GM21390 (cell line): ENCODE measurements at regions not wholly inside any gene's neighbourhood (a gene's known extent, or its start where the extent isn't known, plus 50 kb on each side); places are given as distances from the start of the nearest gene placed in this dataset.
"Not testable (repeated sequence)": the region's sequence is repeated elsewhere in the genome, so short reads cannot be mapped to it uniquely, and the experiment has no call there.

Experiments
- ATAC-seq: cut with Tn5 transposase; IDR thresholded peaks from one replicate; pipeline ENCODE4 v1.9.1; 2021; ENCODE audit not compliant: unreplicated experiment

DNA sequence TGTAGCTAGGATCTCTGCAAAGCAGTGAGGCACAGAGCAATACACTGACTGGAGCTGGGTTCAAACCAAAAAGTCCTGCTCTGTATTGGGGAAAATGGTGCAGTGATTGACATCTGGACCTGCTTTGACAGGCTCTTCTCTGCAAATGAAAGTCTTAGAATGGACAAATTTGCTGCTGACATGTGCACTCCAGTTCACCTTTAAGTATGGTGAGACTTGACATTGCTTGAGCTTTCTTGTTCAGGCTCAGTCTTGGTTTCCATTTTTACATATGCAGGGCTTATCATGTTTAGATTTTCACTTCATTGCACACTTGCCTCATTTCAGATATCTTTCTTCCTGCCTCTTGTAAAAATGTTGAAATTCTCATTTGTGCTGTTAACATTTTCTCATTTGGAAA lies 1655.0 kb downstream of the MRPL39 start:
- no peak for ATAC-seq

DNA sequence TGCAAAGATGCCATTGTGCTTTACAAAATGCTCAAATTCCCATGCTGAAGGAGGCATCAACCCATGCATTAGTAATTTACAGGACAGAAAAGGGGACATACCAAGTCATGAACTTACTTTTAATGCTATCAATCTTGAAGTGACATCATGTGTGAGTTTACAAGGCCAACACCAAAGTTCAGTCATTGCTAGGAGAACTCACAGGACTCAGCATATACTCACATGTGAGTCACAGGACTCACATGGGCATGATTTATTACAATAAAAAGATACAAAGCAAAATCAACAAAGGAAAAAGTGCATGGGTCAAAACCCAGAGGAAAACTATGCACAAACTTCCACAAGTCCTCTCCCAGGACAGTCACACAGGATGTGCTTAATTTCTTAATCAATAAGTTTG lies 1656.0 kb downstream of the MRPL39 start:
- ATAC-seq: no peak

DNA sequence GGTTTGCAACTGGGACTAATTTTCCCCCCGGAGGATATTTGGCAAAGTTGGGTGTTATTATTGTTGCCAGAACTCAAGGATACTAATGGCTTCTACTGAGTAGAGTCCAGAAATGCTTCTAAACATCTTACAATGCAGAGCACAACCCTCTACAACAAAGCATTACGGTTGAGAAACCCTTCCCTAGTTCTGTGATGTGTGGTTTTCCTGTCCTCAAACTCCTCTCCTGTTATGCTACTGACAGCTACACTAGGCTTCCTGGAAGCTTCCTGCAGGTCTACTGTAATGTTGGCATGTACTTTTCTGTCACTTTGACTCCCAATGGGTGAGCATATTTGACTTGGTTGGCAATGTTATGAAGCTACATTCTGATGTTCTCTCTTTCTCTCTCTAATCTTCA lies 1656.9 kb downstream of the MRPL39 start:
- ATAC-seq: no peak

DNA sequence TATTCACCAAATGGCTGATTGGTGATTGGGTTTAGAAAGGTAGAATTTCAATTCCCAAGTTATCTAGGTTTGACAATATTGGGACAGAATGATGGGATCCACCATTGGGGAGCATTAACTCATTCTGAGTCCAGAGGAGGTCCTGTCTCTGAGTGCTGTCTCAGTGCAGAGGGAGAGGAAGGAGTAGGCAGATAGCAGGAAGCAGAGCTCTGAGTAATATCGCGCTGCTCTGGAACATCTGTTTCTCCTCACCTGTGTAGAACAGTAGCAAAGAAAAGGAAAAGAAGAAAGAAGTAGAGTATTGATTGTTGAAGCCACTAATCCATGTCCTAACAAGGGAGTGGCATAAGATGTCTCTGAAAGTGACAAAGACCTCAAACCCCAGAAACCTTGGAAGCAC lies 1657.8 kb downstream of the MRPL39 start:
- no peak for ATAC-seq

DNA sequence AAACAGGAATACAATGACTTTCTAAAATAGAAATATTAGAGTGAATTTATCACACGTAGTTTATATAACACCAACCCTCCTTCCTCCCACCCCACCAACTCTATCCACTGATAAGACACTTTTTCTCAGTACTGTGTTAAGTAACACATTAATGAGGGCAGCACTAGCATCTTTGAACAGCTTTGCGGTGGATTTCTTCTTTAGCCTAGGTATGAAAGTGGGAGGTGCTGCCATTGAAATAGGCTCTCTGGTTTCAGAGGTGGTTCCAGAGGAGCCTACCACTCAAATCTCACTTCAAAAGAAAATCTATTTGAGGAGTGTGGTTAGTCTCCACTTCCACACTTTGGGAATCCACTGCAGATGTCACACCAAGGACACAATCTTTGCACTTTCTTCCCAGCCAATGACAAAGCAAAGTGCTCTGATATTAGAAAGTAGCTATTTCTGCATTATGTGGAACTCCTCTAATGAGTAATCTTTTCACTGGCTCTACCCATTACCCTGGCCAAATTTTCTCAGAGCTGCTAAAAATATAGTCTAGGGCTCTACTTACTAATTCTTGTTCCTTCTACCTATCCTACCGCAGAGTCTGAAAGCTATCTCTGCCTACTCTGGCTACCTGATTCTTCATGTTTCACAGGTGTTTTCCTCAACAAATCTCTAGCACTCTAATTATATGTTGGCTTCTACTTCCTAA lies 1667.8 kb downstream of the MRPL39 start:
- ATAC-seq: peak; percentile 55

DNA sequence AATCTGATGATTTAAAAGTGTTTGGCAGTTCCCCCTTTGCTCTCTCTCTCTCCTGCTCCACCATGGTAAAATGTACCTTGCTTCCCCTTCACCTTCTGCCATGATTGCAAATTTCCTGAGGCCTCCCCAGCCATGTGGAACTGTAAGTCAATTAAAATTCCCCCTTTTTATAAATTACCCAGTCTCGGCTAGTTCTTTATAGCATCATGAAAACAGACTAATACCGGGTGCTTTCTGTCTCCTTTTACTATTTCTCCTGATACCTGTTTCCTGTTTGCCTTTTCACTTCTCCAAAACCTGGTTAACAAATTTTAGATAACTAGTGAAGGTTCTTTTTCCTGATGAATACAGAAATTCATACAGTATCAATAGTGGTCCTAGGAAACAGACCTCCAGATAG lies 1670.3 kb downstream of the MRPL39 start:
- no peak for ATAC-seq

DNA sequence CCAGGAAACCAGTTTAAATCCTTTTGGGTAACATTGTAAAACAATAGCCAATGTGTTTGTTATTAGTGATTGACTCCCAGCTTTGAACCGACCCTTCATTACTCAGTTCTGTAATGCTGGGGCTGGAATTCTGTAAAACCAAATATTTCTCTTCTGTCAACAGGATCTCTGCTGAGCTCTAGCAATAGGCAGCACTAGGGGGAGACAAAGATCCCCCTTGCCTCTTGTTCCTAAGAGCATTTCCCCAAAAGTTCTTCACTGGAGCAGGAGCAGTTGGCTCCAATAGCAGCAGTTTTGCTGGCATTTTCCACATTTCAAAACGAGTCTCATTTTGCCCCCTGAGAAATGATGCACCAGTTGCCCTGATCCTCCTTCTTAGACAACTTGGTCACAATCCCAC lies 1671.1 kb downstream of the MRPL39 start:
- no peak for ATAC-seq

DNA sequence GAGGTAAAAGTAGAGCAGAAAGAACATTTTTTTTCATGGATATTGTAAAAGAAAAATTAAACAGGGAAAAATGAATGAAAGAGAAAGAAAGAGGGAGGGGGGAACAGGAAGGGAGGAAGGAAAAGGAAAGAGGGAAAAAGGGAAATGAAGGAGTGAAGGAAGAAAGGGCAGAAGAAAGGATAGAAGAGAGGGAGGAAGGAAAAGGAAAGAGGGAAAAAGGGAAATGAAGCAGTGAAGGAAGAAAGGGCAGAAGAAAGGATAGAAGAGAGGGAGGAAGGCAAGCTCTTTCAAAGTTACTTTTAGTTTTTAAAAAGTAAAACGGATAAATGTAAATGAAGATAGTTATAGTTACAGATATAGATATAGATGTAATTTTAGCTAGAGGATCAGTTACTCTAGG lies 1676.7 kb downstream of the MRPL39 start:
- no peak for ATAC-seq

DNA sequence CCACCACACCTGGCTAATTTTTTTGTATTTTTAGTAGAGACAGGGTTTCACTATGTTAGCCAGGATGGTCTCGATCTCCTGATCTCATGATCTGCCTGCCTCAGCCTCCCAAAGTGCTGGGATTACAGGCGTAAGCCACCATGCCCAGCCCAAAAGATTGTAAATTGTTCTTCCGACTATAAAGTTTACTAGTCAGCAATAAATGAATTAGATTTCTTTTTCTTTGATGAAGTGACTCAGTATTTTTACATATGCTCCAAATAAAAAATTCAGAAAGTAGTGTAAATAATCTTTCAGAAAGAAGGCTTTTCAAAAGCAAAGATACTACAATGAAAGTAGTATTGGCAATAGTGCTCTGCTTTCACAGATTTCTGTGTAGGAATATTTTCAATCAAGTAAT lies 1680.9 kb downstream of the MRPL39 start:
- ATAC-seq: not testable (repeated sequence)

DNA sequence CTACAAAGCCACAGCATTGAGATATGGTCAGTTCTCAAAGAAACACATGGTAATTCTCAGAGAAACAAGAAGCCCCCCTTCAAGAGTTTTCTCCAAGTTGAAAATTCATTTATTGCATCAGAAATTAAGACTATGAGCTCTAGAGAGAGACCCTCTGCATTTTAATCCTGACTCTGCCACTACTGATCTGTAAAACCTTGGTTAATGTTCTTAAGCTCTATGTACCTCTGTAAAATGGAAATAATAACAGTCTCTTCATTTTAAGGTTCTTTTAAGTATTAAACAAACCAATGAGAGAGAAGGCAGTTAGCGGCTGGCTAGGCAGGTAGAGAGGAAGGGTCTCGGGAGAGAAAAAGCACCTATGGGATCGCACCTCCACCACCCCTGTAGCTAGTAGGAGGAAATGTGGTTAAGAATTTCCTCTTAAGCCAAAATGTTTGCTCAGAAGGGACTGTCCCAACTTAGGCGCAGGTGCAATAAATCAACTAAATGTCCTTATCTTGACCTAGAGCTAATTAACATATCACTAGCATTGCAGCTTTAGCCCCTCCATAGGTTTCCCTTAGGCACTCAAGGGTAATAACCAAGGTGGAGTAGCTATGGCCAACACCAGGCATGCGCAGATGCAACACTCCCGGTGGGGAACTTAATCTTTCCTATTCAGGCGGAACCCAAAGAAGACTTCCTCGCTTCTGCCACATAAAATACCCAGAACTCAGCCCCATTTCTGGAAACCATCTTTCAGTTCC lies 1685.4 kb downstream of the MRPL39 start:
- ATAC-seq: no peak

DNA sequence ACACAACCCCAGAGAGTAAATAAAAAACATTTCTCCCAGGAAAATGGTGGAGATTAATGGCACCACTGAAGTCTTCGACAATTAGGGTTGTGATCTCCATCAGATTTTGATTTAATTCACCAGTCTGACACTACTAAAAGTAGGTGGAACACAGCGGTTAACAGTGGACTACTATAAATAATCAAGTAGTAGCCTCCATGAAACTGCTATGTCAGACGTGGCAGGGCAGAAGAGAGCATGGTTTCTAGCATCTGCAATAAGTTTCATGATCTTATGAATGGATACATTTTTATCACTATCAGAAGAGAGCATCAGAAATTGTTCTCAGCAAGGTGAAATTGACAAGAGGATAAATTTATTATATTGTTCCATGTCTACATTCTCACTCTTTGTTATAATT lies 1706.6 kb downstream of the MRPL39 start:
- ATAC-seq: no peak

DNA sequence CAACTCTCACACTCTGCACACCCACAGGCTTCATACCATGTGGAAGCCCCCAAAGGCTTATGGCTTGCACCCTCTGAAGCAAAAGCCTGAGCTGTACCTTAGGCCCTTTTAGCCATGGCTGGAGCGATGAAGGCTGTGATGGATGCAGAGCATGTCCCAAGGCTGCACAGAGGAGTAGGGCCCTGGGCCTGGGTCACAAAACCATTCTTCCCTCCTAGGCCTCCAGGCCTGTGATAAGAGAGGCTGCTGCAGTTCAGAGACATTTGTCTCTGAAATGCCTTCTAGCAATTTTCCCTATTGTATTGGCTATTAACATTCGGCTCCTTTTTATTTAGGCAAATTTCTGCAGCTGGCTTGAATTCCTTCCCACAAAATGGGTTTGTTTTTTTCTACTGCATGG lies 1707.7 kb downstream of the MRPL39 start:
- ATAC-seq: no peak

DNA sequence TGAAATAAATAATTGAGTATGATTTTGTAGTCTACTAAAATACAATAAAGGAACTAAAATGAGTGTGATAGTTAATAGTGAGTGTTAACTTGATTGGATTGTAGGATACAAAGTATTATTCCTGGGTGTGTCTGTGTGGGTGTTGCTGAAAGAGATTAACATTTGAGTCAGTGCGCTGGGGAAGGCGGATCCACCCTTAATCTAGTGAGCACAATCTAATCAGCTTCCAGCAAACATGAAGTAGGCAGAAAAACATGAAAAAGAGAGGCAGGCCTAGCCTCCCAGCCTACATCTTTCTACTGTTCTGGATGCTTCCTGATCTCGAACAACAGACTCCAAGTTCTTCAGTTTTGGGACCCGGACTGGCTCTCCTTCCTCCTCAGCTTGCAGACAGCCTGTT lies 1716.6 kb downstream of the MRPL39 start:
- no peak for ATAC-seq

DNA sequence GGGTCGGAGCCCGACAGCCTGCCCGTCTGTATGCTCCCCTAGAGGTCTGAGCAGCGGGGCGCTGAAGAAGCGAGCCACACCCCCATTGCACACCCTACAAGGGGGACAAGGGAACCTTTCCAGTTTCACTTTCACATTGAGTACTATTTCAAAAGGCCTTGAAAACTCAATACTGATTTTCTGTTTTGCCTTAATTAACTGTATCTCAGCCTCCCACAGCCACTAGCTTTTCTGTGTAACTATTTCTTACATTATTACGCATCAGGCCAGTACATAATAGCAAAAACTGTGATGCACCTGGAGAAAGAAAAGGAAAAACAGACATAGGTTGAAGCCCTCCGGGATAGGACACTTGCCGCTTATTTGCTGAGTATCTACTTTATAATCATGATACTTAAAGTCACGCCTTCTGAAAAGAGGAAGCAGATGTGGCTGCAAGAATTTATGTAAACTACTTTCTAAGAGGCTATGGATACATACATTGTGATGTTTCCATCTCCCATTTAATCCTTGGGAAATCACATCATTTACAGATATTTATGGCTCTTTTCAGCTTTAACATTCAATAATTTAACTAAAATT lies 1719.5 kb downstream of the MRPL39 start:
- ATAC-seq: peak; percentile 84

DNA sequence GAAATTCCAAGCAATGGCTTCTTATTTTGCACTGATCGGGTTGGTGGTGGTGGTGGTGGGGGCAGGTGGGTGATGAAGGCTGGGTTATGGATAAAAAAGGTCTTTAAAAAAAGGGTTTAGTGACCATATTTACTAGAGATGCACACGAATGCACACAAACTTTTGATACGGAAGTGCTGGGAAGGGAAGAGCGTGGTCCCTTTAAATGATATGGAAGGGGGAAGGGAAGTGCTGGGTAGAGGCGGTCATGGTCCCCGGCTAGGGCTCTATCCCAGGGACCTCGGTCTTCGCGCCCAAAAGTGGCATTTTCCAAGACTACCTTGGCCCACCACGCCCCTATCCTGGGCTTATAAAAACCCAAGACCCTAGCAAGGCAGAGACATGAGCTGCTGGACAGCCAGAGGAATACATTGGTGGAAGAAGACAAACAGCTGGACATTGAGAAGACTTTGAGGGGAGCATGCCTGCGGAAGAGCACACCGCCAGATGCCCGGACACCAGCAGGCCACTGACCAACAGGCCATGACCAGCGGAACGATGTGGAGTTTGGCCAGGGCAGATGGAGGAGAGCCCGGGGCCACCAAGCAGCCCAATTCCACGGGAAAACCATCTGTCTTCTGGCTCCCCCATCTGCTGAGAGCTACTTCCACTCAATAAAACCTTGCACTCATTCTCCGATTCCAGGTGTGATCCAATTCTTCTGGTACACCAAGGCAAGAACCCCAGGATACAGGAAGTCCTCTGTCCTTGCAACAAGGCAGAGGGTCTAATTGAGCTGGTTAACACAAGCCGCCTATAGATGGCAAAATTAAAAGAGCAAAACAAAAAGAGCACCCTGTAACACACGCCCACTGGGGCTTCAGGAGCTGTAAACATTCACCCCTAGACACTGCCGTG lies 1720.2 kb downstream of the MRPL39 start:
- no peak for ATAC-seq

DNA sequence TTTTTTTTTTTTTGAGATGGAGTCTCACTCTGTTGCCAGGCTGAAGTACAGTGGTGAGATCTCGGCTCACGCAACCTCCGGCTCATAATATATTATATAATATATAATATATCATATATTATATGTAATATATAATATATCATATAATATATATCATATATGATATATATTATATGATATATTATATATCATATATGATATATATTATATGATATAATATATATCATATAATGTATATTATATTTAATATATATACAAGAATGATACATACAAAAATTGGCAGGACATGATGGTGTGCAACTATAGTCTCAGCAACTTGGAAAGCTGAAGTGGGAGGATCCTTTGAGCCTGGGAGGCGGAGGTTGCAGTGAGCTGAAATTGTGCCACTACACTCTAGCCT lies 1725.5 kb downstream of the MRPL39 start:
- ATAC-seq: no peak

DNA sequence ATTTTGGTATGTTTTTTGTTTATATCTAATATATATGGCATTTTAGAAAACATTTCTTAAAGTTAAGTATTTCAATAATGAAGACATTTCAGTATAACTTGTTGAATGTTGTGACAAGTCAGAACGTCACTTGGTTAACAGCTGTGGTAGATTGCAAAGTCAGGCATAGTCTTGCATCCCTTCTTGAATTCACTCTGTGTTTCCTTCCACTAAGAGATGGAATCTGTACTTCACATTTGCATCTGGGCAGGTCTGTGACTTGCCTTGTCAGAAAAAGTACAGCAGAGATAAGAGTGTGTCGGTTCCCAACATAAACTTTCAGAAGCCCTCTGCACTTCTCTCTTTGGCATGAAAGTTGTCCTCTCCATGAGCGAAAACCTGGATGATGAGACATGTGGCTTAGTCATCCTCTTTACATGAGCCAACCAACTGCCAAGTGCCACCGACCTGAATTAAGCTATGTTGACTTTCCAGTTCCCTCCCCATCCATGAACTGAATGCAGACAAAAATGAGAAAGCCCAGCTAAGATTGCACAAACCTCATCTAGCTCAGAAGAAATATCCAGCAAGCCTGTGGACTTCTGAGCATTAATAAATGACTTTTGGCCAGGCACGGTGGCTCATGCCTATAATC lies 1730.2 kb downstream of the MRPL39 start:
- ATAC-seq: no peak

DNA sequence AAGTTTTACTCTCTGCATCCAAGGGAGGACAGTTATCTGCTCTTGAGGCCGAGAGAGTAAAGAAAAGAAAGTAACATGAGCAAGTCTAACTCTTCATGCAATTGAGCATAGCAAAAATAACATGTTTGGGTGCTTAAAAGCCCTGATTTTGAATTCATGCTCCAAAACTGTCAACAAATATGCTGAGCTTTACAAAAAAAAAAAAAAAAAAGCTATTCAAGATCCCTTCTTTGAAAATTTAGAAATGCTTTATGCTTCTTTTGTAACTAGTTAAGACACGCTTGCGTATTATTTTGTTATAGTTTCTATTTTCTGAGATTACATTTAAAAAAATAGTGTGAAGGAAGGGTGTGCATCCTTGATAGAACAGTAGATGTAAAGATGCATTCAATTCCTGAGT lies 1733.0 kb downstream of the MRPL39 start:
- no peak for ATAC-seq

DNA sequence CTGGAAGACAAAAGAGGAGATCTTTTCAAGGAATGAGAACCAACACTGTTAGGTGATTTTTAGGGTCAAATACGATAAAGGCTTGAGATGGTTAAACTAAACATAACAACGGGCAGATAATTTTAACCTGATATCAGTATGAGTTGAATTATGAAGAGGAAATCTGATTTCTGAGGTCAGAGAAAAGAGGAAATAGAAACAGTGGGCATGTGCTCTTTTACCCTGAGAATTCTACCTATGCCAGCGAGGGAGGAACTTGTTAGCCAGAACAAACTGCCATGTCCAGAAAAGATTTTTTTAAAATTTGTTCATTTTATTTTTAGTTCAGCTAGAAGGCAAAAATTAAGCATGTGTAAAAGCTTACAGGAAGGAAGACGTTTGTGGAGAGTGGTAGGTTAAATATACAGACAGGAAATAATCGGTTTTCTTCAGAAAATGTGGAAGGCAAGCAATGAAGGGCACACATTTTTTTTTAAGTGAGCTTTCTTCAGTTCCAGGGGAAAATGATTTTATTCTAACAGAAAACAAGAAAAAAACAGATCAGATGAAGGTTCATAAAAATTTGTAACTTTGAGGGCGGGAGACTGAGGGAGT lies 1745.3 kb downstream of the MRPL39 start:
- ATAC-seq: no peak

DNA sequence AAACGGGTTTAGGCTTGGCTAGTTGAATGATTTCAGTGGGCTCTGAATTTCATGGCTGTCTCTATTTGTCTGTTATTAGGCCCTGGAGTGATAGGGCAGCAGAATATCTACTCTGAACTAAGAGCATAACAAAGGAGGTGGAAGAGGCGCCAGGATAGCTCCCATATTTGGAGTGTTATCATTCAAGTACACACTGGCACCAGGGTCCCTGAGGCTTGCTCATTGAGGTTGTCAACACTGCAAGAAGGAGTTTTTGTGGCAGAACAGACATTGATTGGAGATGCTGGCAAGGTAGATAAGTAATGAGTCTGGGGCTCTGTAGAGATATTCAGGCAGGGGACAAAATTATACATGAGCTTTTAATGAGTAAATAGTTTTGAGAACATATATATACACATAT lies 1748.4 kb downstream of the MRPL39 start:
- no peak for ATAC-seq
